KG1 (cell line): ENCODE measurements at regions not wholly inside any gene's neighbourhood (a gene's known extent, or its start where the extent isn't known, plus 50 kb on each side); places are given as distances from the start of the nearest gene placed in this dataset.
"Not testable (repeated sequence)": the region's sequence is repeated elsewhere in the genome, so short reads cannot be mapped to it uniquely, and the experiment has no call there.

Experiments
- DNase-seq: peaks from one replicate; lab custom pipeline; 2025; lab: John Stamatoyannopoulos, UW

DNA sequence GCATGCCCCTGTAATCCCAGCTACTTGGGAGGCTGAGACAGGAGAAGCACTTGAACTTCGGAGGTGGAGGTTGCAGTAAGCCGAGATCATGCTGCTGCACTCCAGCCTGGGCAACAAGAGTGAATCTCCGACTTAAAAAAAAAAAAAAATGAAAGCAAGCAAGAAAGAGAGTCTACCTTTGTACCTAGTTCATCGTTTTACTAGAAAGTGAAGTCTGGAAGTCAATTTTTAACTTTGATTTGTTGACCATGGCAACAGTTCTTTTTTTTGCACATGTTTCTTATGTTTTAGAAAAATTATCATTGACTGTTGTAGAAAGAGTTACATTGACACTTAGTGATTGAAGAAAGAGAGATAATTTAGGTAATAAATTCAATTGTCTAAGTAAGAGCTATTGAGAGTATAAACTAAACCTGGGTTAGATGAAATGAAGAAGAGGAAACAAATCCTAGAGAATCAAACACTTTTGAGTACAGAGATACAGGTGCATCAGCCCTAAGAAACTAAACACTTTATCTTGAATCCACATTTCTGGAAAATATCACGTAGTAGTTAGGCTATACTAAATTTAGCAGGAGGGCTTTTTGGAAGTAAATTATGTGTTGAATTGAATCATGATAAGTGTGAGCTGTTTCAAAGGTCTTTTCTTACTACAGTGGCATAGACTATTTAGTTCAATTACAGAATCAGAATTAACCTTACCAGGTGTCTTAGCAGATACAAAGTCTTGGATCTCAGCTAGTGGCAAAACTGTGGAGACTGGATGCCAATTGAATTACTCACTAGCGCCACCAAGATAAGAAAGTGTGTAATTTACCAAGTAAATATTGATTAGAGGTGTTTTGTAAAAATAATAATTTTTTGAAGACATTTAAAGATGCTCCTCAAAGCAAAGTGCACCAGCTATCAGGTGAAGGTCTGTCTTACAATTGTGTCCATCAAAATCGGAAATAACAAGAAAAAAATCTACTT, 303.4 kb upstream of the NRXN1 start:
- DNase-seq, result no peak

DNA sequence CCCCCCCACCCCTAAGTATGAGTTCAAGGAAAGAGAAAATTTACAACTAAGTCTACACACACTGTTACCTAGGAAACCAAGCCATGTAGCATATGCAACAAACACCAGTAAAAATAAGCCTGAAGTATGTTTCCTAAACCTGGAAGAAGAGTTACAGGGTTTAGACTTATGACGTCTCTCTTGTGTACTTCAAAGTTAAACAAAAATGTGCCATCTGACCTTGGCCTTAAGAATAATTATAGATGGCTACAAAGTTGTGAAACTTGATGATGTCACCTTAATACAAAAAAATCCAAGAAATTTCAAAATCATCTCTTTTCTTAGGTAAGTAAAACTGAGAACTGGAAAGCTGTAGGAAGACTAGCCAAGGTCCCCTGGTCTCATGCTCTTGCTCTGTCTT, 297.6 kb upstream of the NRXN1 start:
- no peak for DNase-seq

DNA sequence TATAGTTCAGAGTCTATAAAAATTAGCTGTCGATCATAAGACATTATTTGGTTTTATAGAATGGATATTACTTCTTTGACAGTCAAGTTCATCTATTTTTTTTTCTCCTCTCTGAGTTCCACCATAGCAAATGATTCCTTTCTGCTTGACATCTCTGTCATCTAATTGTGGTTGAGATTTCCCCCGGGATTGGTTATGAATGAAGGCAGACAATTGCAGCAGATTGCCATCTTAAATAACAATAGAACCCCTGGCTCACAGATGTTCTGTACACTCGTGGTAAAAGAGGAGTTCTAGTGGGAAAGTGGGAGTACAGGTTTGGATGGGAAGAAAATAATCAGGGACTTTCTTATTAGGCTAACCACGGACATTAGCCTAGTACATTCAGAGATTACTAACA, 292.1 kb upstream of the NRXN1 start:
- DNase-seq, result no peak

DNA sequence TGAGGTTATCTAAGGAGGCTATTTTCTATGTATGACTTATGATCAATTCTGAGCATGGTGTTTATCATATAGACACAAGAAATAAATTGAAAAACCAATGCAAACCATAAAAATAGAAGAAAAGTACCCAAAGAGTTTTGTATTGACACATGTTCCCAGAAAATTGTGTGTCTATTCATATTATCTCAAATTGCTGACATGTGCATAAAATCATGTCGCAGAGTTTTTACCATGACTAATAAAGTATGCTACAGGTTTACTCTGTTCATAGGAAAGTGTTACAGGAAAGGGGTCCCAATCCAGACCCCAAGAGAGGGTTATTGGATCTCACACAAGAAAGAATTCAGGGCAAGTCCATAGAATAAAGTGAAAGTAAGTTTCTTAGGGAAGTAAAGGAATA, 290.7 kb upstream of the NRXN1 start:
- no peak for DNase-seq

DNA sequence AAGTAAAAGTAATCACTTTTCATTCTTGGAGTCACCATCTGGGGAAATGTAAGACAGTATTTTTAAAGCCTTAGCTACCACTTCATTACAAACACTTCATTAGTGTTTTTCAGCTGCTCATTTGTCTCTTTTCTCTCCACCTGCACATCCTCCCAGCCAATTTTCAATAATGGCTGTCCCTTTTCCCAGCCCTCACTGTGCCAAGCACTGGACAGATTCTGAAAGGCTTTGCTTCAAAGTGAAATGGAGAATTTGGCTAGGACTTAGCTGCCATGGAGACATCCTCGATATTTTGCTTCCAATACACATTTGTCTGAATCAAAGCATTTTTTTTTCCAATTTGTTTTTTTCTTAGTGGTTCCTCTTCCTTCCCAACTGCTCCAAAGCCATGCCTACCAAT, 272.4 kb upstream of the NRXN1 start:
- DNase-seq, result no peak

DNA sequence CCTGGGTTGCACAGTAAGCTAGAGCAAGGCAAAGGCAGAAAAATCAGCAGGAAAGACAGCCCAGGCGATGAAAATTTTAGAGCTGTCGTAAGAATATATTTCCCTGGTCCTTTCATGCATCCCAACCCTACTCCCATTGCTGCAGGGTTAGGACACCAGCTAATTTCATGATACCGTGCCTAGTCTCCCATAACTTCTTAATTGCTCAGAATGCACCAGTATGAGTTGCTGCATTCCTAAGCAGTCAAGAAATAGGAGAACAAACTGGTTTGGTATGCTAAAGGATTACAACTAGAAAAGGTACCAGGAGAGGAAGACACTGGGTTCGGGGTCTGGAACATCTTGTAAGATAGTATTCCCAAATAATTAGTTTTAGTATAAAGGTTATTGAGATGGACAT, 269.4 kb upstream of the NRXN1 start:
- no peak for DNase-seq

DNA sequence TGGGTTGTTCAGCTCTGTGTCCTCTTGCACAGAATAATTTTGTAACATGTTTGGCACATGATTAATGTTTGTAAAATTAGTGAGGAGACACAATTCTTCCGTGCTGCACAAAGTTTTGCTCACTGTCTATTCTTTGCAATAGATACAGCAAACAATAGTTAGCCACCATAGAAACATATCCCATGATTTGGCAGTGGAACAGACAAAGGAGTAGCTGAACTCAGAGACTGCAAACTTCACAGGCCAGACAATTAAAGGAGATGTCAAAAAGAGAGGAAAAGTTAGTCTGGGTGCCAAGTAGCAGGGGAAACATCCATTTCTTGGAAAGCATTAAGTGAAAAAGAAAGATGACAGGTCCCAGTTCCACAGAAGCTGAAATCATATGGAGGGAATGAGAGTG, 267.4 kb upstream of the NRXN1 start:
- no peak for DNase-seq

DNA sequence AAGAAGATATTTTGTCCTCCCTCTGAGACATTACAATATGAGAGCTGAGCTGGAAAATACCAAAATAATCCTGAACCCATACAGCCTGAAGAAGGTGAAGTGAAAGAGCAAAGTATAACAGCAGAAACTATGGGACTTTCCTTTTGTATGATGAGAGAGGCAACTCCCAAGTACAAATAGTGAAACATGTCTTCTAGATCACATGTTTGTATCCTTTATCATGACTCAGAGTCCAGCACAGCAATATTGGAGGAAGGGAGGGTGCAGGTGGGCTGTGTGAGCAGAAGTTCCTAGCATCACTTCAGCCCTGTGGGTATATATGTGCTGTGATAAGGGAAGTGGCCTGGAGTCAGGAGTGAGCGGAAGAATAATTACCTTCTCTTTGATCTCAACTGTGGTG, 265.6 kb upstream of the NRXN1 start:
- DNase-seq, result no peak

DNA sequence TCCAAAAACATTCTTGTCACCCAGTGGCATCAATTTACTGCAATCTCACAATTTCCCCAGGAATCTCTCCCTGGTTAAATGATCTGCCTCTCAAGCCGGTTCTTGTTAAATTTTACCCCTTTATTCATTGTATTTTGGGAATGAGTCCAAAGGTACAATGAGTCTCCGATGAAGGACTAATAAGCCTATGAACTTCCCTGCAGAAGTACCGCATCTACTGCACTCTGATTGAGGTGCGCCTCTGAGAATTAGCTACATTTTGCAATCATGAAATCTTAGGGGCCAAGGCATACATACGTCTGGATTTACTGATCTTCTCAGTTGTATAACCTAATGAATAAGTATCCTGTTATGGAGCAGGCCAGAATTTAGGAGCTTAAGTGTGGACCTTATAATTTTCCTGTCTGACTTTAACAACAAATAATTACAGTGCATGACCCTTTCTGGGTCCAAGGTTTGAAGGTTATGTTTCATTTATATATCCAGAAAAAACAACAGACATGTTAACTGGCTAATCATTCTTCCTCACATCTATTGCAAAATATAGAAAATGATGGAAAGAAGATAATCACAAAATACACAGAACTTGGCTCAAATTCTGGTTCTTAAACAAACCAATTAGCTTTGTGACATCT, 261.8 kb upstream of the NRXN1 start:
- no peak for DNase-seq

DNA sequence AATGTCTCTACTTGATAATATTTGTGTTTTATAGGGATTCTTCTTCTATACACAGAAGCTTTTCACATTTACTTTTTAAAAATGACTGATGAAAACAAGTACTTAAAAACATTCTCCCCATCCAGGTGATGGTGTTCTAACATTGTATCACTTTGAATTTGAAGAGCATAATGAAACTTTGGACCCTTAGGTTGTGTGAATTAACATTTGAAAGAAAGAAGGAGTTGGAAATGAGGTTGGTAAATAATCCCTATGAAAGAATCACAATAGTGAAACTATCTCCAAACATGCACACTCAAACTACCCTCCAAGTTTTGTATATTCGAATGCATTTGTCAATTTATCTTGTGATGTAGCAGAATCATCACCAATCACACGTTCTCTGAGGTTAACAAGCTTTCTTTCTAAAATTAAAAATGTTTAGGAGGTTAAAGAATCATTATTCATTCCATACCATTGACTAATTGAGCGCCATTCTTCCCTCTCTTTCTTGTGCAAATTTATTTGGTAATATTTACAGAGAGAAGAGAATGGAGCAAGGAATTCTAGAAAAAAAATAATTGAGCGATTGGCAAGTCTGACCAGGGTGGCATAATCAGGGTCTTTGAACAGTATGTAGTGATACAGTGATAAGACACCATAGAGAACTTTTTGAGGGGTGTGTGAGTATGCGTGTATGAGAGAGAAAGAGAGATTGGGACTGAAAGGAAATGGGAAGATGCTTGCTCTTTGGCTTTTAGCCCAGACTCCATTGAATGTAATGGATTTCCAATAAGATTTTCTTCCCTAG, 260.0 kb upstream of the NRXN1 start:
- no peak for DNase-seq

DNA sequence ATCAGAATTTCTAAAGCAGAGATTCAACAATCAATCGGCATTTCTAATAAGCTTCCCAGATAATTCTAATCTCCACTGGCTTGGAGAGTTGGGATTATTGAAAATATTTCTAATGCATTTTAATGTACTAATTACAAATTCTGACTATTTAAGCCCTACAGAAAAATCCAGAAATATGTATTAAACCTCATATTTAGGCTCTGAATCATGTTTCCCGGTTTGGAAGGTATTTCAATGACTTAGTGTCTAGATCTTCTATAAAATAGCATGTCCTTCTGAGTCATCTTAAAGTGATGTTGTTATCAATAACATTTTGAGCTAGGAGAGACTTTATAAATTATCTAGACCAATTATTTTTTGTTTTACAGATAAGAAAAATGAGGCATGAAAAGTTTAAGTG, 258.8 kb upstream of the NRXN1 start:
- no peak for DNase-seq

DNA sequence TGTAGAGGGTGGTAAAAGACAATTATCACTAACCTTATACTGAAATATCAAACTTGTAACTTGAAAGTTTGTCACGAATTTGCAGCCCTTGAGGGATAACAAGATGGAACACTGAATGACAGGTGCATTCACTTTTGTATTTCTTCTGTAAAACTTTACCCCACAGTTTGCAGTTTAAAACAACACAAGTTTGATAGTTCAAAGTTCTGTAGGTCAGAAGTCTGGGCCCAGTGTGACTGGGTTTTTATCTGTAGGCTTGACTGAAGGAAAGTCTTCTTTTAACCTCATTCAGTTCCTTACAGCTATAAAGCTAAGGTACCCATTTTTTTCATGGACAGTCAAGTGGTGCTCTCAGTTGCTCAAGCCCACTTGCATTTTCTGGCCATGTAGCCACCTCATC, 257.1 kb upstream of the NRXN1 start:
- DNase-seq, result no peak

DNA sequence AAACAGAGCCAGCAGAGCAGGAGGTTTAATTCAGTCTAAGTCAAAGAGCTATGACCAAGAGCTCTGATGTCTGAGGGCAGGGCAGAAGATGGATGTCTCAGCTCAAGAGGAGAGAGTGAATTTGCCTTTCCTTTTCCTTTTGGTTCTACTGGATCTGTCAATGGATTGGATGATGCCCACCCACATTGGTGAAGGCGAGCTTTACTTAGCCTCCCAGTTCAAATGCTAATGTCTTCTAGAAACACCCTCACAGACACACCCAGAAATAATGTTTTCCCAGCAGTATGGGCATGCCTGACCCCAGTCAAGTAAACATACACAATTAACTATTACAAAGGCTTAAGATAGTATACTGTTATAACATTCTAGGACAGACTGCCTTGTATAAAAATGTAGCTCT, 236.3 kb upstream of the NRXN1 start:
- no peak for DNase-seq

DNA sequence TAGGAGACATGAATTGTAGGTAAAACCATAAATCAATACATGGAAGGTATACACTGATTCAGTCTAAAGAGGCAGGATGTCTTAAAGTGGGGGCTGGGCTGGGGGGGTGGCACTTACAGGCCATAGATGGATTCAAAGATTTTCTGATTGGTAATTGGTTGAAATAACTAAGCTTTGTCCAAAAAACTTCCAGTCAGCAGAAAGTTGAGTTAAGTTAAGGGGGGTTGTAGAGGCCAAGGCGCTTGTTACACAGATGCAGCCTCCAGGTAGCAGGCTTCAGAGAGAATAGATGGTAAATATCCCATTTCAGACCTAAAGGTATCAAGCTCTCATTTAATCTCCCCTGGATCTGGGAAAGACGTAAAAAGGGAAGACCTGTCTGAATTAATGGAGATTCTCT, 233.6 kb upstream of the NRXN1 start:
- DNase-seq, result no peak

DNA sequence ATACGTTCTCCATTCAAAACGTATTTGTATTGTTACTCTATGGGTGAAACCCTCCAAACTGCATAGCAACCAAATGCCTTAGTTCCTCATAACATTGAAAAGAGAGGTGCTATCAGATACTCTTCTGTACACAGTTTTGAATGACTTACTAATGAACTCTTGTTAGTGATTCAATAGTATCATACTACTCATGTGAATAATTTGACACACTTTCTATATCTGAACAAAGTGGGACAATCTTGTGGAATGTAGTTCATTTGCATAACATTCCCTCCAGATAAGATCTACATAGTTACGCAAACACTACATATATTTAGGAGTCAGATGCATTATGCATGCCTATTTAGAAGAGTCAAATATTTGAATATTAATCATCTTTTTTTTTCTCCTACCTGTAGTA, 232.0 kb upstream of the NRXN1 start:
- no peak for DNase-seq

DNA sequence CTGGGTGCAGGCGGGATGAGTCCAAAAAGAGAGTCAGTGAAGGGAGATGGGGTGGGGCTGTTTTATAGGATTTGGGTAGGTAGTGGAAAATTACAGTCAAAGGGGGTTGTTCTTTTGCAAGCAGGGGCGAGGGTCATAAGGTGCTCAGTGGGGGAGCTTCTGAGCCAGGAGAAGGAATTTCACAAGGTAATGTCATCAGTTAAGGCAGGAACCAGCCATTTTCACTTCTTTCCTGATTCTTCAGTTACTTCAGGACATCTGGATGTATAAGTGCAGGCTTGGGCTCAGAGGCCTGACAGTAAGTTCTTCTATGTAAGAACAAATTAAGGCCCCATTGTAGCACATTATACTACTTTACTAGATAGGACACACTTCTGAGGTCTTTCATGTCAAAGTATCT, 231.2 kb upstream of the NRXN1 start:
- DNase-seq, result not testable (repeated sequence)

DNA sequence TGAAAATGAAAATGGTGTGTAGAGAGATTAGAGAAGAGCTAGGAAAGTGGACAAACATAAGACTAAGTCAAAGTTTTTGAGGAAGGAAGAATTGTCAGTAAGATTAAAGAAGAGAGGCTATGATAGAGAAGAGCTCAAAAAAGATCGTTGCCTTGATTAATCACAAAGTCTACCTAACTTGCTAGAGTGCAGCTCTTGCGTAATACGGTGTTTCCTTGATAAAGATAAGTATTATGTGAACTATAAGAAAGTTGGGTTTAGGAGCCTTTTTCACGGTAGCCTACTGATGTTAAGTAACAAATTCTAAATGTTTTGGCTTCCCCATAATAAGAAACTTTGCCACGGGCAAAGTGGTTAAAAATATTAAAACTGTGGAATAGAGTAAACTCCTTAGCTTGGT, 226.4 kb upstream of the NRXN1 start:
- peak; percentile 22 for DNase-seq

DNA sequence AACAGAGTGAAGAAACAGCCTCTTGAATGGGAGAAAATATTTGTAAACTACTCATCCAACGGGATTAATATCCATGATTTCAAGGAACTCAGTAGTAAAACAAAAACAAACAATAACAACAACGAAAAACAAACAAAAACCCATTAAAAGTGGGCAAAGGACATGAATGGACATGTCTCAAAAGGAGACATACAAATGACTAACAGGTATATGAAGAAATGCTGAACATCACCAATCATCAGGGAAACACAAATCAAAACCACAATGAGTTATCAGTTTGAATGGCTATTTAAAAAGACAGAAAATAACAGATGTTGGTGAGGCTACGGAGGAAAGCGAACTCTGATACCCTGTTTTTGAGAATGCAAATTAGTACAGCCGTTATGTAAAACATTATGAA, 224.8 kb upstream of the NRXN1 start:
- DNase-seq, result no peak

DNA sequence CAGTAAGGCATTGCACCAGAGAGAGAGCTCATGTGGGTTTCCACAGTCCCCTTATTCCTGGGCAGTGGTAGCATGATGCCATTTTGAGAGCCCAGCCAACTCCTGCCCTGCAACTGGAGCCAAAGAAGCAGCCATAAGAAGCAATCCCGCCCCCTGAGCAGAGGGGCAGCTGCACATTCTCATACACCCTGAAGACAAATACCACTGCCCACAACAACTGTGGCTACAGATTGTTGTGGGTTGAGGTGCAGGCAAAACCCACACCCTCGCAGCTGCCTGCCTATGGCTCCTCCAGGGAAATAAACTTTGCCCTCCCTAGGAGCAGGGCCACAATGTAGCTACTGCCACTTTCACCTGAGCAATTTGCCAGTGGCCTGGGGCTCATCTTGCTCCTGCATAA, 219.4 kb upstream of the NRXN1 start:
- DNase-seq, result no peak

DNA sequence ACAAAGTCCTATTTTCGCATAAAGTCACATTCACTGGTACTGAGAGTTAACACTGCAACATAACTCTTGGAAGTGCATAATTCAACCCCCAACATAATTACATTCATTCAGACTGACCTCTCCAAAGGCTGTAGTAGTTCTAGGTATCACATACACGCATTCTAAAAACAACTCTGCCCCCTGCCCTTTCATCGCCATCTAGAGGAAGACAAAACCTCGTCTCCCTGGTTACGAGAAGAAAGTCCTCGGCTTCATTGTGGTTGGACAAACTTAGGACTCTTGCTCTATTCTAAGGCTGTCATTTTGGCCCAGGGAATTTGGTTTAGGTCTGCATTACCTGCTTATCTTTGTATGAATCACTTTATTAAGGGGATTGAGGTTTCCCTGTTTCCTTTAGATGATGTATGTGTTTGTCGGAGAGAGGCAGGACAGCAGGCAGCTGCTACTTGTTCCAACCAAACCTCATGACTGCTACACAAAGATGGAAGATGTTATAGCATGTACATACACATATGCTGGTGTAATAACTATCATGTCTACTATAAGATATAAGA, 215.4 kb upstream of the NRXN1 start:
- DNase-seq, result peak; percentile 21

DNA sequence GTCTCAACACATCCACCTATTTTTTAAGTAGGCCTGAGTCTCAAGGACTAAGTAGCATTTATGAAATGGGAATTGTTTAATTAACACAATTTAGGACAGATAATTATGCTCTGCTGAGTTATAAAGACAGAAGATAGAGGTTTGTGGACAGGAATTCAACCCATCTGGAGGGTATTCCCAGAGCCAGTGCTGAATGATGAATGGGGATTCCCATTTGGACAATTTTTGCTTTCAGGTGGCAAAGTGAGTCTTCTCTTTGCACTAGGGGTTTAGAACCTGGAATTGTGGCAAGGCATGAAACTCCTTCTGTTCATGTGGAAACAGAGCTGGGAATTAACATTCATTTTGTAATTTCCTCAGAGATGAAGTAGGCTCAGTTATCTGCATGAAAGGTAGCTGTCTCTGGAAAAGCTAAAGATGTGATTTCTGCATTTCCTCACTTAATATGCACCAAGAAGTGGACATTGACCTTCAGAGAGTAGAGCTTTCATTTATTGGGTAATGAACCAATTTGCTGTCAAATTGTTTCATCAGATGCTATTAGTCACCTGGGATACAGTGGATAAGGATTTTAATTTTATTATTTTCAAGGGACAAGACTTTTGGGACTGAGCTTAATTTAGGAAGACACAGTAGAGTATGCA, 212.1 kb upstream of the NRXN1 start:
- DNase-seq, result no peak
